GM18868 (cell line): ENCODE measurements at regions not wholly inside any gene's neighbourhood (a gene's known extent, or its start where the extent isn't known, plus 50 kb on each side); places are given as distances from the start of the nearest gene placed in this dataset.
A peak's percentile ranks its signal among the peaks of the same experiment; 100 is the strongest.

ENCODE experiments used
- ATAC-seq: cut with Tn5 transposase; IDR thresholded peaks from one replicate; pipeline ENCODE4 v1.9.1; 2021; ENCODE audit warnings: mild to moderate bottlenecking, moderate library complexity; ENCODE audit not compliant: unreplicated experiment

- peak; percentile 73 for ATAC-seq
Observed at GRCh38 chr5:35436400-35437057, 181.1 kb upstream of the SPEF2 start.

DNA sequence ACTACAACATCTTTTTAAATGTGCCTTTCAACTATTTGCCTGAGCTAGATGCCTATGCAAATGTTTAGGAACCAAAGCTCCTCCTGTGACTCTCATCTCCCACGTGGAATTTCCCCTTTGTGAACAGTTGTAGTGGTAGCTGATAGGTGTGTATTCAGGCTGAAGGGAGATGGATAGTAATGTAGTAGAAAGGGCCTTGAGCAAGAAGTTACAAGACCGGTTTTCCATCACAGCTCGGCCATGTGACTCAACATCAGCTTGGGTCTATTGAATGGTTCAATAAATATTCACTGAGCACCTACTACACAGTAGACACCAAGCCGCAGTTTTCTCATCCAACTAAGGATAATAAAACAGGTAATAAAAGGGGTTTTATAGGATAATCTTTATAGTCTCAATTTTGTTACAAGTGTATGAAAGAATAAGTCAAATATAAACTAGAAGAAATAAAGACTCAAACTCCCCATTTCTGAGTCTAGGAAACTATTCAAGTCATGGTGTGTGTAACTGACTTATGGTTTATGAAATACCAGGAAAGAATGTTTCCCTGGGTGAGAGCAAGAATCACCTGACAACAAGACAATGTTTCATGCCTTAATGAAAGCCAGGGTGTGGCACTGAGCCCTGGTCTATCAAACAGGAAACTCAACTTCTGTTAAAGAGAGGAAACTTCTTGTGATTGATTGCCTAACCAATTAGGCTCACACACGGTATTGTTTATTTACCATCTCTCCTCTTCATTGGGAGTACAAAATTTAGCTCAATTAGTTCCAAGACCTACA lies 187.1 kb upstream of the SPEF2 start:
- ATAC-seq = no peak

DNA sequence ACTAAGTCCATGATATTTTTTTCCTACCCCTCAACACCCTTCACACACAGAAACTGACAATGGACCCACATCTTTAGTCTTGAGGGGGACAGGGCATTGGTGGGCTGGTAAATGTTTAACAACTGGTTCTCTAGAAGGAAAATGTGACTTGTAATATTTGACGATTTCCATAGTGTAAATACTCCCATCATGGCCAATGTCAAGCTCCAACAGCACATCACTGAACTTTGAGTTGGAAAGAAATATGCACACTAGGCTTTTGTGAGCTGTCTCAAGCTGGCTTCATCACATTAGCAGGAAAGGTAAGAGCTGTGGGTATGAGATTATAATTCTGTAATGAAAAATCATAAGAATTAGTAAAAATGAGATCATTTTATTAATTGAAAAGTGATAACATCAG lies 189.9 kb upstream of the PRLR start:
- ATAC-seq = no peak

GRCh38 chr5:35417040-35417439 lies 186.8 kb upstream of the PRLR start:
- ATAC-seq = no peak

- no peak for ATAC-seq
Observed at GRCh38 chr5:35416217-35416988, 186.1 kb upstream of the PRLR start.

DNA sequence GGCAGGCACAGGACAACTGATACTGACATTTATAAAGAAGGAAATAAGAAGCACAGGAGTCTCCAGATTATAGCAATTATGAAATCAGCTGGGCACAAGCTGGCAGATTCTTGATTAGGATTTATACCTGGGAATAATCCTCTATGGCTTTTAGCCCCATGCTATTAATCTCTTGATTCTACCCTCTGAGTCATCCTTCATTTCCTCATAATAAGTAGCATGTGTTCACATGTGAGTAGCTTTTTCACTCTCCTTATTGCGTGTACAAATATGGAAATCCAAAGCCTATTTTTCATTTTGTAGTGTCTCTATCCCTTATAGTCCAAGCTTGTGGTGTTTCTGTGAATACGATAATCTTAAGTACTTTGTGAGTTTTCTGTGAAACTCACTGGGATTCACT lies 185.0 kb upstream of the PRLR start:
- ATAC-seq = no peak

- no peak for ATAC-seq
Observed at GRCh38 chr5:35409361-35409760, 179.1 kb upstream of the PRLR start.

DNA sequence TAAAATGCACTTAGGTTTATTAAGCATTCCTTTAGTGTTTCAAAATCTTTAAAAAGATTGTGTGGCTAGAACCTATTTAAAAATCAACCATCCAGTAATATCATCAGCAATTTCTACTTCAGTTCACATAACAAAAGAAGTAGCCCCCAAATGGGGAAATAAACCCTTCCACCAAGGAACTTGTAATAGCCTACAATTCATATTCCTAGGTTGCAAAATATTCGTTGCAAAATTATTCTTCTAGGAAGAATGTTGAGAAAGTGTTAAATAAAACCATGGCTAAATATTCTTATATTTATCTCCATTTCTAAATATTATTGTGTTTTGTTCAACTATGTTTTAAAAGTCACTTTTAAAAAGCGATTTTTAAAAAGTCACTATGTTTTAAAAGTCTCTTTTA lies 177.9 kb upstream of the PRLR start:
- ATAC-seq = no peak

DNA sequence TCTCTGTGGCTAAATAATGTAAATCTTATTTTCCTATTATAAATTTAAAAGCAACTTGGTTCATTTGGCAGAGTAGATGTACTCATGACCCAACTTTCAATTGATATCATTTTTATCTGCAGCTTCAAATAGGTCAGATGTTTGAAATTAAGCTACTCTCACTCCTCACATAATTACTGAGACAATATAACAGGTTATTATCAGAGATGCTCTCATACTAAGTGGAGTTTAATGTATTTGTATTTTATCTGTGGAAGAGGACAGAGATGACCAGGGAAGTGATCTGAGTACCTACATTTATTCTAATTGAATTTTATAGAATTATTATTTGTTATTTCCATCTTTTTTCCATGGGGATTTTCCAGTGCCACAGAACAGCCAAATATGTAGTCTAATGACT lies 177.4 kb upstream of the PRLR start:
- no peak for ATAC-seq

- no peak for ATAC-seq
Observed at GRCh38 chr5:35405938-35406337, 175.7 kb upstream of the PRLR start.

DNA sequence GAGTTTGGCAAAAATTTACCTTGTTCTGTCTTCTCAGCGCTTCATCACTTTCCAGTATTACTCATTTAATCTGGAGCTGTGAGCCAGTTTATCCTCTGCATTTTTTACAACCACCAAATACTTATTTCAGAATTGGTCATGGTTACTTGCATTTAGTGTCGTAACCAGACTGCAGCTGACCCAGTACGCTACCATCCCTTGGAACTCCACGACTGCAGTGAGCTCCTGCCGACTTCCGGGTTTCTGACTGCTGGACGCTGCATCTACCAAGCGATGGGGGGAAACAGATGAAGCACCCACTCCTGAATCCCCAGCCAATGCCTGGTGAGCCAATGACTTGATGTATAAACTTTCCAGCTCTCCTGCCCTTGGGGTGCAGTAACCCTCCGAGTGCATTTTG lies 174.4 kb upstream of the PRLR start:
- no peak for ATAC-seq

DNA sequence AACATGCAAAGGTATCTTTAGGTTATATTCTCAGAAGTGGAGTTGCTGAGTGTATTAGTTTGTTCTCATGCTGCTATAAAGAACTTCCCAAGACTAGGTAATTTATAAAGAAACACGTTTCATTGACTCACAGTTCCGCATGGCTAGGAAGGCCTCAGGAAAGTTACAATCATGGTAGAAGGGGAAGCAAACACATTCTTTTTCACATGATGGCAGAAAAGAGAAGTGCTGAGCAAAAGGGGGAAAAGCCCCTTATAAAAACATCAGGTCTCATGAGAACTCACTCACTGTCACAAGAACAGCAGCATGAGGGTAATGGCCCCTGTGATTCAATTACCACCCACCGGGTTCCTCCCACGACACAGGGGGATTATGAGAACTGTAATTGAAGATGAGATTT lies 163.6 kb upstream of the PRLR start:
- ATAC-seq = peak; percentile 57

GRCh38 chr5:35384658-35385057 lies 154.4 kb upstream of the PRLR start:
- no peak for ATAC-seq

DNA sequence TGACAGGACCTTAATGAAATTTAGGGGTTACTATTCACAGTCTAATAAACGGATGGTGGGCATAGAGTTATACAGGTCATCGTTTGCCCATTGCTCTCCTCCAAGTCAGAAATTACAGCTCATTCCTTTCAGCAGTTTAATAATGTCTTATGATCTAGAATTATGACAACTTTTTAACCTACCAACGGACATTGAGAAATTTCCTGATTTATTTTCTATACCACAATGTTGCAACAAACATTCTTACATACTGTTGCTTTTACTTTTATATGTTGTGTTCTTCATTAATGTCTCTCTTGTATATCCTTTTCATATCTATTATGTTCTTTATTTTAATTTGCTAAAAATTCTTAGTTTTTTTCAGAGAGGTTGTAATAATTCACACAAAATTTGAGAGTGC lies 152.8 kb upstream of the PRLR start:
- no peak for ATAC-seq

- no peak for ATAC-seq
Observed at GRCh38 chr5:35377653-35378052, 147.4 kb upstream of the PRLR start.

DNA sequence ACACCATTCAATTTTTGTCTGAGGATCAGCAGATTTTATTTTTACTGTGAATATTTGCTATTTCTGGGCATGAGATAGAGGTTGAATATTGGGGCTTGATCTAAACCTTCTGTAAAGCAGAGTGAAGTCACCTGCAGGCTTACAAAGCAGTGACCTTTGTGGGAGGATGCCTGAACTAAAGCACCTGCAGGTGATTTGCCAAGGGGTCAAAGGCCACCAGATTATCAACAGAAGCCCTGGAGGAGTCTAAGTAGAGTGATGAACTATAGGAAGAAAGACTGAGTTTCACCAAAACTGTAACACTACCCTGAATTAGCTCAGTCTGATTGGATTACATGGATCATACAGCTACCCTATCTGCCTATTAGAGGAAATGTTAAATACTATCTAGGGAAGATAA lies 144.3 kb upstream of the PRLR start:
- ATAC-seq = no peak

GRCh38 chr5:35373249-35373648 lies 143.0 kb upstream of the PRLR start:
- no peak for ATAC-seq

GRCh38 chr5:35372482-35372881 lies 142.2 kb upstream of the PRLR start:
- ATAC-seq = no peak

DNA sequence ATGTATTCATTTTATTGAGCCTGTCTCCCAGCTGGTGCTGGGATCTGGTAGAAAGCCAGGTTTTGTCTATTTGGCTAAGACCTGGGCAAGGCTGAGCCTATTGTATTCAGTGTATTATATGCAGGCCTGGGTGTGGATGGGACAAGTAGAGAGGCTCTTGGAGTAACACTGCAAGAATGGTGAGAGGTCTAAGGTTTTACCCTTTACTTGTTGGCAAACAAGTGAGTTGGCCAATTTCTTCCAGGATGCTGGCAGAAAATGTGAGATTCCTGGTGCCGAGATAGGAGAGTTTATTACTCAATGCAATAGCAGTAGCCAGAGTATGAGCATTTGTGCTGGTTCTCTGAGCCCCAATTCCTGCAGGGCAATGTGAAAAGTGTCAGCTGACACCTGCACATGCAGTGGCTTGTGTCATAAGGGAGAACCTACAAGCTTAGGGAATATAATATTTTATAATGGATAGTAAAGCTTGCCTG lies 141.7 kb upstream of the PRLR start:
- no peak for ATAC-seq

DNA sequence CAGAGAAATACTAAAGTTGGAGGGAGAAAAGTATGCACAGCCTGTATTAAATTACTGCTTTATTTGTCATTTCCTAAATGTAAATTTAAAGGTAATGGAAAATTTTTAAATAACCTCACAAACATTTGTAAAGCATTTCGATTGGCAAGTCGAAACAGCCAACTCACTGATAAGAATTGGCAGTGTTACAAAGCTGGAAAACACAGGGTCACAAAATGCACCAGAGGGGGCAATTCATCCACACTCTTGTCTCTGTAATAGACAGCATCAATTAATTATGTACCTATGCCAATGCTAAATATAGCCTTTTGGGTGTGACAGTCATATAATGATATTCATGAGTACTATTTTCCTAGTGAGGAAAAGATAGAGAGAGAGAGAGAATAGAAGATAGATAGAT lies 140.6 kb upstream of the PRLR start:
- no peak for ATAC-seq

DNA sequence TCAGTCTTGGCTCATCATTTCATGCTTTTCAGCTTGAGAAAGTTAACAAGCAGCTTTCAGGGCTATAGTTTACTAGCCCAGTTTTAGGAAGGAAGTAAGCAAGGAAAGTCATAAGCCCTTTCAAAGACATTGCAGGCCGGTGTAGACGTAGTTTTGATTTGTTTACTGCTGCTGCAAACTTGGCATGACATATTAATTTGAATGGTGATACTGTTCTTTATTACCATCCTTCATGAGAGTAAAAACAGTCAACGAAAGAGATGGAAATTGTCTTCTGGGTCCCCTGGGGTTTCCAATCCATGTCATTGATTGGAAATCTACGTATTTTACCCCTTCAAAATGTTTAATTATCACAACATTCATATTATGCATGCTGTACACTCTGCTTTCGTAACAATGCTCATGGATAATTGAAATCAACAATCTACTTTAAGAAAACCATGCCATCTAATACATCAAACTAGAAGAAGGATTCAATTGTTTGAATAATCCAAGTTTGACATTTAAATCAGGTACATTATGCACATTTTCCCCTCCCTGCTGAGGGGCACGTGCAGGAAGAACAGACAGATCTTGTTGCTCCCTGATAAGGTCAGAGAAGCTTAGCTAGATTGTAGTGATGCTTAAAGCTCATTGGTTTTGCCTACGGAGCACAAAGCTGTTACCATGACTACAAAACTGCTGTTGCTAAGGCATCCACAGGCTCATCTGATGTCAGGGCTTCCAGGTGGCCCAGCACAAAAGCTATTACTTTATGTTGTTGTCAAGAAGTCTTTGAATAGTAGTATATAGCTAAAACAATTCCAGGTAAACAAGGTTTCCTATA lies 139.9 kb upstream of the PRLR start:
- ATAC-seq = peak; percentile 76
